NCI-H1694 (cell line): ENCODE measurements at regions not wholly inside any gene's neighbourhood (a gene's known extent, or its start where the extent isn't known, plus 50 kb on each side); places are given as distances from the start of the nearest gene placed in this dataset.
"Not testable (repeated sequence)": the region's sequence is repeated elsewhere in the genome, so short reads cannot be mapped to it uniquely, and the experiment has no call there.

Experiments
- DNase-seq: peaks from one replicate; lab custom pipeline; 2025; lab: John Stamatoyannopoulos, UW

DNA sequence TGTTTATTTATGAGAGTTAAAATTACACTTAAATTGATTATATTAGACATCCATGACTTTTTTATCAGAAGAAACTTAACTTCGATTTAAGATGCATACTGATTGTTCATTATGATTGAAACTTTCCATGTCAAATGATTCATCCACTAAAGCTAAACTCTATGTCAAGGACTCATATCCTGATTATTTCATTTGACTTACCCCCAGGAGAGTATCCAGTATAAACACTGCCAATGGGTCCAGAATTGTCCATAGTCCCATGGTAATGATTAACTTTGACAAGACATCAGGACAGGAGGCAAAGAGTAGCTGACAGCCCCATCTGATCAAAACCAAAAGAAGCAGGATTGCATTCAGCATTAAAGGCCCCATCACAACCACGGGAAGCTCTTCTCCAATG lies 709.9 kb downstream of the TFAP2A start:
- DNase-seq: no peak

- DNase-seq: no peak
Measured at GRCh38 chr6:9702914-9703313, 712.0 kb downstream of the TFAP2A start.

GRCh38 chr6:9699888-9700287 lies 715.0 kb downstream of the TFAP2A start:
- no peak for DNase-seq

- no peak for DNase-seq
Measured at GRCh38 chr6:9697263-9697931, 717.5 kb downstream of the TFAP2A start.

GRCh38 chr6:9690388-9690787 lies 724.5 kb downstream of the TFAP2A start:
- no peak for DNase-seq

DNA sequence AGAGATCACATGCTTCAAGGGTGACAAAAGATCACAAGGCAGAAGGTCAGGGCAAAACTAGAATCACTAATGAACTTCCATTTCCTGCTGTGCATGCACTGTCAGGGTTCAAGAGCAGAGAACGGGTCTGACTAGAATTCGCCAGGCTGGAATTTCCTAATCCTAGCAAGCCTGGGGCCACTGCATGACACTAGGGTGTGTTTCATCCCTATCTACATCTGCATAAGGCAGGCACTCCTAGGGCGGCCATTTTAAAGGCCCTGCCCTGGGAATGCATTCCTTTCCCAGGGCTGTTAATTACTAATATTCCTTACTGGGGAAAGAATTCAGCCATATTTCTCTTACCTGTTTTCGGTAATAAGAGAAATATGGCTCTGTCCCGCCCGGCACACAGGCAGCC lies 734.1 kb downstream of the TFAP2A start:
- not testable (repeated sequence) for DNase-seq

DNA sequence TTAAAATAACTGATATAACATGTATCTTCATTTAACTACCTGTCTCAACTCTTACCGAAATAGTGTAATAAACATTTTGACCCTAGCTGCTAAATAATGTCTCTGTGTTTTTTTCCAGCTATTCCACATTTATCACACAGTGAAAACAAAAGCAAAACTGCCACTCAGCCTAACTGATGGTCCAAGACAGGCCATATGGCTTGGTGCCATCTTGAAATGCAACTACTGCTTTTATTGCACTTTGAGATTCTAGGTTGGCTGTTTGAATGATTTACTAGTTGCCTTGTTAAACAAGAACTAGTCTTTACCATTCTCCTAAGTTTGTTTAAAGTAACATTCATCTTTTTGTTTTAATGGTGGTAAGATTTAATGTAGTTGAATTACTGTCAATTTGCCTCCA lies 739.8 kb downstream of the TFAP2A start:
- DNase-seq: no peak

DNA sequence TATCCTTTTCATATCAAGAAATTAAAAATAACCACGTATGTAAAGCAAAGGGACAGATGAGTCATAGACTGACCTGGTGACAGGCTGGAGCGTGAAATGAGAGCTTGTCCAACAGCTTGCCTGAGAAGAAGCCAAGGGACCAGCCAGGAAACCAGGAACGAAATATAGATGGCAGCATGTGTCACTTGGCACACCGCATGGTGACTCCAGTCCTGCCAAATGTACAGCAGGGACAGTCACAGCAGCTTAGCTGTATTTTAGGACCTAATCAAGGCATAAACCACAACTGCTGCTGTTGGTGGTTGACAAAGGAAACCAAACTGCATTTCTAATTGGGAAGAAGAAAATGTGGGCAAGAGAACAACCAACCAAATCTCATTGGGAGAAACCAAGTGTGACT lies 755.0 kb downstream of the TFAP2A start:
- peak; percentile 13 for DNase-seq

- DNase-seq: no peak
Measured at GRCh38 chr6:9657994-9658393, 756.9 kb downstream of the TFAP2A start.

DNA sequence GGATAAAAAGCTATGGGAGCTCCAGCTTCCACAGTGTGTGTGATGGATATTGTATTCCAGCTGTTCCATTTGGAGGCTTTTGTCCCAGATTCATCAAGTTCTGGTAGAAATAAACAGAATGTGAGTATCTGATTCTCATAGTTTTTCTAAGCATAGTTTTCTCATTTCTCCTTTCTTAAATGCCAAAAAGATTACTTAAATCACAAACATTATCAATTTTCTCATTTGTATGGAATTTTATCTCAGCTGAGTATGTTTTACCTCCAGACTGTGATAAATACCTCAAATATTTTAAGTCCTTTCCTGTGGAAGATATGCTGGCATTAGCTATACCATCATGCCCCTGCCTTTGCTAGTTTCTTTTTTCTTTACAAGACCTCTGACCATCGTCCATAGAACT lies 767.3 kb downstream of the TFAP2A start:
- DNase-seq: no peak

- no peak for DNase-seq
Measured at GRCh38 chr6:9647071-9647445, 767.8 kb downstream of the TFAP2A start.

GRCh38 chr6:9646342-9647070 lies 768.4 kb downstream of the TFAP2A start:
- DNase-seq: no peak

- no peak for DNase-seq
Measured at GRCh38 chr6:9638861-9639260, 776.0 kb downstream of the TFAP2A start.

DNA sequence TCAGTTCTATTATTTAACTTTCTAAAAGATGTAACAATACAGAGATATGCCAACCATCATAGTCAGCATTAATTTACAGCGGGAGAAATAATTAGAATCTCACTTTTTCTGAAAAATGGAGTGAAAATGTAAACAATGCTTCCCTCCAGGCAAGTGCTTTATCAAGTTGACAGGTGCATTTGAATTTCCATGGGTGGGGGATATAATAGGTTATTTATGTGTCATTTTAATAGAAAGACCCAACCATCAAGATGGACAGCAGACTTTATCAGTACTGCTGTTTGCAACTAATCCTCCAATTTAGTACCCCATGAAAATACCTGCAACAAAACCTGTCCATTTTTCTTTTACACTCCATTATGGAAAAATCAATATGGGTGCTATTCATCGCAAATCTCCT lies 780.1 kb downstream of the TFAP2A start:
- DNase-seq: no peak

- no peak for DNase-seq
Measured at GRCh38 chr6:9632026-9632425, 782.8 kb downstream of the TFAP2A start.

DNA sequence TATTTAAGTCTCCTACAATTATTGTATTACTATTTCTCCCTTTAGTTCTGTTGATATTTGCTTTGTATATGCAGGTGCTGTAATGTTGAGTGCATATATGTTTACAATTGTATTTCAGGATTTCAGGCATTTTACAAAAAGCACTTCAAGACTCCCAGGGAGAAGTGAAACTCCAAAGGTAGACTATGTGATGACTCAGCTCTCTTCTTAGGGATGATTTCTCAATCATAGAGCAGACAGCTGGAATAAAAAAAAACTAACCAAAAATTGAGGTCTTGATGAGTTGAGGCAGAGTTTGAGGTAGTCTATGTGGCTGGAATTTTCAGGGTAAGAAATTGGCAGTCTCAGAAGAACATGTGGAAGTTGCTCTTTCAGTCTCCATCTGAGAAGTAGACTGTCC lies 786.1 kb downstream of the TFAP2A start:
- no peak for DNase-seq

GRCh38 chr6:9627916-9628315 lies 787.0 kb downstream of the TFAP2A start:
- DNase-seq: no peak

DNA sequence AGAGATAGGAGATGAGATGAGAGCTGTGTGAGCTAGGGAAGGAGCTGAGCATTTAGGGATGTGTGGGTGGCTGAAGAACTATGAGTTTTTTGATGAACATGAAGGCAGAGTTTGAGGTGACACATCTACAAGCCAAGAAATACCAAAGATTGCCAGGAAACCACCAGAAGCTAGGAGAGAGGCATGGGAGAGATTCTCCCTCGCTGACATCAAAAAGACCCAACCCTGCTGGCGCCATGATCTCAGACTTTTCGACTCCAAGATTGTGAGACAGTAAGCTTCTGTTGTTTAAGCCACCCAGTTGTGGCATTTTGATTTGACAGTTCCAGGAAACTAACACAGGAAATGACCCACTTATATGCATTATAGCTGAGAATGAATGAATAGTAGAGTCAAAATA lies 790.9 kb downstream of the TFAP2A start:
- DNase-seq: no peak

- no peak for DNase-seq
Measured at GRCh38 chr6:9623228-9623832, 791.5 kb downstream of the TFAP2A start.

- no peak for DNase-seq
Measured at GRCh38 chr6:9621276-9621675, 793.6 kb downstream of the TFAP2A start.

DNA sequence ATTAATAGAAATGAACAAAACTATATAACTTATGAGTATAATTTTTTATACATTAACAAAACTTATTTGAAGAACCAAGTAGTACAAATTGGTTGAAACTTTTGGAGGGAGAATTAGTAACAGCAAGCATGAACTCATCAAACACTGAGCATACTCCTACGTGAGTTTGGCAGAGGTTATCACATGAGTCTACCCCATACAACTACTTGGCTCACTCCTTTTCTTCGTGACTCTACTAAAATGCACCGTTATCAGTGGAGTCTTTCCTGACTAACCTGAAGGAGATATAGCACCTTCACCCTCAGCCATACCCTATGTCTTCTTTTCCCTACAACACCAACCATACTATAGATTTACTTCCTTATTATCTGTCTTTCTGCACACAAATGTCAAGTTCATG lies 794.2 kb downstream of the TFAP2A start:
- DNase-seq: no peak

DNA sequence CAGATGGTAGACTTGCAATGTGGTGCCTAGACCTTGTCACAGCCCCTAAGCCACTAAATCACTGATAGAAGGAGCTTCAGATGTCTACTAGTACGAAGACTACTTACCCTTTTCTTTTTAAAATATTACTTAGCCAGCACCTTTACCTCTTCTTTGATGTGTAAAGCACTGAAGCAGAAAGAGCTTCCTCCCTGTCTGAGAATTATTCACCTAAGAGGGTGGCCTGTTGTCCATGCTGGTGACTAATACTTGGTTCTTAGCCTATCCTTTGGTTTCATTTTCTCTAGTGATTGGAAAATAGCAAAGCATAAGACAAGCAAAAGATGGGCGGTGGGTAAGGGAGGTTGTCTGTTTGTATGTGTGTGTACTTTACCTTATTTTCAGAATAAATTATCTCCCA lies 794.6 kb downstream of the TFAP2A start:
- no peak for DNase-seq

DNA sequence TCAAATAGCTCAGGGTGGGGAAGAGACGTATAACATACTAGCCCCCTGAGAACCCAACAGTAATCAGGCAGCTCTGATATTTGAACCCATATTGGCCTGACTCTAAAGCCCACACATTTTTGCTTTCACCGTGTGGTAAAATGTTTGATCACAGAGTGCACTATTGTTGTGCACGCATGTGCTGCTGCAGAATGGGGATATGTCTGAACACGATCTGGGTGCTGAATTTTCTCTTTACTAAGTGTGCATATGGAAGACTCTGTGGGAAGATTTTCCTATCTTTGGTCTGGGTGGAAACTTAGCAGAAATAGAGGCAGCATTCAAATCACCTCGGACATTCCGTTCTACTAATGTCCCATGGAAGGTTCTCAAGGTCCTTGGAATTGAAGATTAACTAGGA lies 800.1 kb downstream of the TFAP2A start:
- DNase-seq: no peak

- no peak for DNase-seq
Measured at GRCh38 chr6:9612489-9612888, 802.4 kb downstream of the TFAP2A start.
